Spleen (tissue), 7 donors: ENCODE measurements at regions not wholly inside any gene's neighbourhood (a gene's known extent, or its start where the extent isn't known, plus 50 kb on each side); places are given as distances from the start of the nearest gene placed in this dataset.
A peak's percentile ranks its signal among the peaks of the same experiment; 100 is the strongest.

Experiments
- POLR2AphosphoS5 ChIP-seq, 3 donors: sonication (generic); formaldehyde crosslinking; IDR thresholded peaks; one replicate each; pipeline ENCODE4 v1.5.1; 2017; ENCODE audit warnings: antibody characterized with exemption in 3 of 3
- TF ChIP-seq, protein P1 (sequence below), 11 experiments: fragments of 200-600 bp in 7 of 11; fragments of 450-650 bp in 4 of 11; sonication (generic) in 4 of 11; IDR thresholded peaks in 8 of 11; conservative IDR thresholded peaks in 3 of 11; 1 replicate in 7 of 11; 2 replicates in 4 of 11; pipeline versions ENCODE4 v1.4.0 to v1.8.0; 2016 to 2021; ENCODE audit warnings: antibody characterized with exemption in 11 of 11, inconsistent platforms in 4 of 11, mild to moderate bottlenecking in 1 of 11
- donor health status: DM: no; HTN: no; CAD: no; lungs with moderate emphysema.
- donor health status: DM: no; HTN: no; CAD: no.
- donor health status: DM: no; HTN: no; CAD: no.

DNA sequence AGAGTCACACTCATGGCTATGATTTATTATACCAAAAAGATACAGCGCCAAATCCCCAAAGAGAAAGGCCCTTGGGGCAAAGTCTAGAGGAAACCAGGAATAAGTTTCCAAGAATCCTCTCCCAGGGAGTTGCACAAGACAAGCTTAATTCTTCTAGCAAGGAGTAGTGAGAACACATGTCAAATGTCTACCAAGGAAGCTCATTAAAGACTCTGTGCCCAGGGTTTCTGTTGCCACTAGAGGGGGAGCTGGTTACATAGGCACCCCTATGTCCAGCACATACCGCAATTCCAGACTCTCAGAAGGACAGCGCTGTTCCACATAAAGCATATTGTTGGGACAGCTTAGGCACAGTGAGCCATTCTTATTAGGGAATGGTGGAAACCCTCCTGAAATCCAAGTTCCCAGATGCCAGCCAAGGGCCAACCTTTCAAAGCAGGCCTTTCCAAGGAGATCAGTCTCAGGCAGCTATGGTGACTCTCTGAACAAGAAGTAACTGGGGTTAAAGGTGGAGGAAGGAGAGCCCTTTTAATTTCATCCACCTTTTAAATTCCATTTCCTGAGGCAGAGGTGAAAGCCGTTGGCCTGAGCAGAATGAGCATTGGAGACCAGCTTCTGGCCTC, 194.2 kb downstream of the UACA start:
- TF ChIP-seq, protein P1, sequence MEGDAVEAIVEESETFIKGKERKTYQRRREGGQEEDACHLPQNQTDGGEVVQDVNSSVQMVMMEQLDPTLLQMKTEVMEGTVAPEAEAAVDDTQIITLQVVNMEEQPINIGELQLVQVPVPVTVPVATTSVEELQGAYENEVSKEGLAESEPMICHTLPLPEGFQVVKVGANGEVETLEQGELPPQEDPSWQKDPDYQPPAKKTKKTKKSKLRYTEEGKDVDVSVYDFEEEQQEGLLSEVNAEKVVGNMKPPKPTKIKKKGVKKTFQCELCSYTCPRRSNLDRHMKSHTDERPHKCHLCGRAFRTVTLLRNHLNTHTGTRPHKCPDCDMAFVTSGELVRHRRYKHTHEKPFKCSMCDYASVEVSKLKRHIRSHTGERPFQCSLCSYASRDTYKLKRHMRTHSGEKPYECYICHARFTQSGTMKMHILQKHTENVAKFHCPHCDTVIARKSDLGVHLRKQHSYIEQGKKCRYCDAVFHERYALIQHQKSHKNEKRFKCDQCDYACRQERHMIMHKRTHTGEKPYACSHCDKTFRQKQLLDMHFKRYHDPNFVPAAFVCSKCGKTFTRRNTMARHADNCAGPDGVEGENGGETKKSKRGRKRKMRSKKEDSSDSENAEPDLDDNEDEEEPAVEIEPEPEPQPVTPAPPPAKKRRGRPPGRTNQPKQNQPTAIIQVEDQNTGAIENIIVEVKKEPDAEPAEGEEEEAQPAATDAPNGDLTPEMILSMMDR (IDR thresholded peaks at IDR 0.05 in 8 of 11, conservative IDR thresholded peaks at IDR 0.05 in 3 of 11), result peak in 4 of 11 experiments; percentile 11 to 29 (median 22)
- no peak for TF ChIP-seq POLR2AphosphoS5 (IDR thresholded peaks at IDR 0.05)
